ENCODE measurements at regions not wholly inside any gene's neighbourhood (a gene's known extent, or its start where the extent isn't known, plus 50 kb on each side); places are given as distances from the start of the nearest gene placed in this dataset.
"Not testable (repeated sequence)": the region's sequence is repeated elsewhere in the genome, so short reads cannot be mapped to it uniquely, and the experiment has no call there.

DNA sequence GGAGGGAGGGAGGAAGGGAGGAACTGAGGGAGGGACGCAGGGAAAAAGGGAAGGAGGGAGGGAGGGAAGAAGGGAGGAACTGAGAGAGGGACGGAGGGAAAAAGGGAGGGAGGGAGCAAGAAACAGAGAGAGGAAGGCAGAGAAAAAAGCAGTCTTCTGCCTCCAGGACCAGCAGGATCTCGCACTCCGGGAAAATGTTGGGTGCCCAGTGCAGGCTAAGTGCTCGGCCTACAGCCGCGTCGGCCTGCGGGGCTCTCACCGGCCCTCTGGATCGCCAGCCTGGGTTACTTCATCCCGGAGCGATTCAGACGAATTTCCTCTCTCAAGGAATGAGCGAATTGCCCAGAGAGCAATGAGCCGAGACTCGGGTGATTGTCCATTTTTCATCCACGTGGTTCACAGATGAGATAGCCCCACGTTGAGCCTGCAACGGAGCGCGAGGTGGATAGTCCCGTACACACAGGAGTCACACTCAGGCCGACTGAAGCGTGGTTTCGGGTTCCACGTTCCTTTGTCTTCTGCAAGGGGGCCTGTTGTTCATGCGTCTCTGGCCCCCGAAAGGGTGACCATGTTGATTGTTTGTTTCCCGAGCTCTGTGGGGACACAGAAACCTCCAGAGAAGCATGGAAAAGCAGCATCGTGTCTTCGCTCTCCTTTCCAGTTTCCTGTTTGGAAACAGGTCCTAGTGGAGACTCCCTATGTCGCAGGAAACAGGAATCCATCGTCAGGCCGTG, 1937.1 kb upstream of the DEFB115 start:
- not testable (repeated sequence) for DNase-seq

DNA sequence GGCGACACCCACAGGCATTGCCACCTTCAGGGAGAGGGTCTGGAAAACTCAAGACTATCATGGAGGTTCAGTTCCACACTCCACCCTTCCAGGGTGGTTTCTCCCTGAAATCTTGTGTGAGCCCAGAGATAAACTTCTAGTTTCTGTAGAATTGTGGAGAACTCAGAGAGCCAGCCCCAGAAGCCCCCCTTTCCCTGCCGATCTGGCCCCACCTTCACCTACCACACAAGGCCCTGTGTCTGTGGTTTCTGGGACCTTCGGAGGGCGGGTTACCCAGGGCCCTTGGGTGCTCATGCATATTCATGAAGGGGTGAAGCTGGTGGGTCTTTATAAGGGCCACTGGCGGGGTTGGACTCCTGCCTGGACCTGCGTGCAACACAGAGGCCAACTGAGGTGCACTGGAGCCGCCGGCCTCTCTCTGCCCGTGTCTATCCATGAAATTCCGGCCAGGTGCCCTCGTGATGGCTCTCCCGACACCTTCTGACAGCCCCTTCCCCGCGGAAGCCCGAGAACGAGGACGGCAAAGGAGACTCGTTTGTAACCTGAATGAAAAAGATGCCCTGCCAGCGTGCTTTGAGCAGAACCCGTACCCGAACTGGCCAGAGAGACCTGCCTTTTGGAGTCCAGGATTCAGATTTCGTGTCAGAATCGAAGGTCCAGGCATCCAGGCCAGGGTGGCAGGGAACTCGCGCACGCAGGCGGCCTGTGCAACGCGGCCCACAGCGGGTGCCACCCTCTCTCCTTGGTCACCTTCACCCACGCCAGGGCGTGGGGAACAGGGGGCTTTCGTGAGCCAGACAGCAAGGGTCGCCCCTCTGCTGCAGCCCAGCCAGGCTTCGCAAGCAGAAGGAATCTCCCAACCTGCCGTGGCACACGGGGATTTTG, 1933.6 kb upstream of the DEFB115 start:
- not testable (repeated sequence) for DNase-seq

DNA sequence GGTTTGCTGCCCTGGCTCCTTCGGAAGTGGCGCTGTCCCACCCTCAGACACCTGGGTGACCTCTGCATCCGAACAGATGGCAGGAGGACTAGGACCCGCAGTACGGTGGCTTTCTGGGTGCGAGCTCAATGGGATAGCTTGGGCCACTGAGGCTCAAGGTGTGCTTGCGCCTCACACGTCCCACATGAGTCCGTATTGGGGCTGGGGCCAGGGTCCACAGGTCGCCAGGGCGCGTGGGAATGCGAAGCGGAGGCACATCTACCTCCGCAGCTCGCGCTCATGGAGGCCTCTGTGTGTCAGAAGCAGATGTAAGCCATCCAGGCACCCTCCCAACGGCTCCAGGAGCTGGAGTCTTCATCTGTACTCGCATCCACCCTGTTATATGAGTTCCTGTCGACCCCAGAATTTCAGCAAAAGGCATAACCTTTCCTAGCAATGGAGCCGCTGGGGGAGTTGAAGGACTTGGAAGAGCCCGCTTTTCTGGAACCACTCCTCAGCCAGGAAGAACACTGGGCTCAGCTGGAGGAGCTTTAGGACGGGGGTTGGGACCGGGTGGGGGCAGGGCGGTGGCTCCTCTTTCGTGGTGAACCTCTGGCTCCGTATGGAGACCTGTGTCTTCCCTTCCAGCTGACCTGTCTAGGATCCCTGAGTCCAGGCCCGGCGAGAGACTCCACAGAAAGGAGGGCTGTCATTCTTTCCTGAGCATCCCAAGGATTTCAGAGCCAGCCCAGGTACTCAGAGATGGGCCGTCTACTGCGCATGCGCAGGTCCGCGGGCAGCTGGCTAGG, 1932.8 kb upstream of the DEFB115 start:
- DNase-seq = not testable (repeated sequence)

DNA sequence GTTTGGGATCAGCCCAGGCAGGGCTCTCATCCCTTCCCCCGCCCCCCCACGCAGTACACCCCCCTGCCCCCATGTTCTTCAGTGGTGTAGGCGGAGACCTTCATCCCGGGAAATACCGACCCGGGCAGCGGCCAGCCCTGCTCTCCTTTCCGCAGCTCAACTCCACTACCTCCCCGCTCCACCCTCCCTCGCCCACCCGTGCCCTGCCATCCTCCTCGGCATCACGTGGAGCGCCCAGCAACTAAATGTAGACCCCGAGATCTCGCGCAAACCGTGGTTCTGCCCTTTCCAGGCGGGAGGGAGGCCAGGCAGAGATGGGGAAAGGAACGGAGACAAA, 1932.2 kb upstream of the DEFB115 start:
- no peak for DNase-seq

DNA sequence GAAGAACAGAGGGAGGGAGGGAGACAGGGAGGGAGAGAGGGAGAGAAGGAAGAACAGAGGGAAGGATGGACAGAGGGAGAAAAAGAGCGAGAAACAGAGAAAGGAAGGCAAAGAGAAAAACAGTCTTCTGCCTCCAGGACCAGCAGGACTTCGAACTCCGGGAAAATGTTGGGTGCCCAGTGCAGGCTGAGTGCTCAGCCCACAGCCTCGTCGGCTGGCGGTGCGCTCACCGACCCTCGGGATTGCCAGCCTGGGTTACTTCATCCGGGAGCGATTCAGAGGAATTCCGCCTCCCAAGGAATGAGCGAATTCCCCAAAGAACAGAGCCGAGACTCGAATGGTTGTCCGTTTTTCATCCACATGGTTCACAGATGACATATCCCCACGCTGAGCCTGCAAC, 1931.7 kb upstream of the DEFB115 start:
- DNase-seq = not testable (repeated sequence)

DNA sequence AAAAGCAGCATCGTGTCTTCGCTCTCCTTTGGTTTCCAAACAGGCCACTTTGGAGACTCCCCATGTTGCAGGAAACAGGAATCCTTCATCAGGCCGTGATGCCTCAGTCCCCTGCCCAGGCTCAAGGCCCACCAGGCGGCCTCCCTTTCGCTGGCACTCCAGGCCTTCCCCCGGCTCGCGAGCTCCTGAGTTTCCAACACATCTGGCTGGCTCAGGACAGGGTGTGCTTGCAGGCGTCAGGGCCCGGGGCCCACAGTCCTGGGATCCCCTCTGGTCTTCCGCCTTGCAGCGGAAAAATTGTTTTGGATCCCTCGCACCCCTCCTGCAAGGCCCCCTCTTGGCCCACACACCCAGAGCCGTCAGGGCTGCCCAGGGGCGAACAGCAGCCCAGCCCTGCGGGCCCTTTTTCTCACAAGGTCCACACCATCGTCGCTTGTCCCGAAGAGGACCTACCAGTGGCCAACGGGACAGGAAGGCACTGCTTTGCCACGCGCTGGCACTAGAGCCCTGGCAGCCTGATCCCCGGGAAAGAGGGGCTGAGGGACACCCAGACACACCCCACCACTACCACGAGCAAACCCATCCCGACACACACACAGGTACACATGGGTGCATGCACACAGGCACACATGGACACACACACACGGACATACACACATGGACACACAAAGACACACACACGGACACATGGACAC, 1930.9 kb upstream of the DEFB115 start:
- DNase-seq = no peak

DNA sequence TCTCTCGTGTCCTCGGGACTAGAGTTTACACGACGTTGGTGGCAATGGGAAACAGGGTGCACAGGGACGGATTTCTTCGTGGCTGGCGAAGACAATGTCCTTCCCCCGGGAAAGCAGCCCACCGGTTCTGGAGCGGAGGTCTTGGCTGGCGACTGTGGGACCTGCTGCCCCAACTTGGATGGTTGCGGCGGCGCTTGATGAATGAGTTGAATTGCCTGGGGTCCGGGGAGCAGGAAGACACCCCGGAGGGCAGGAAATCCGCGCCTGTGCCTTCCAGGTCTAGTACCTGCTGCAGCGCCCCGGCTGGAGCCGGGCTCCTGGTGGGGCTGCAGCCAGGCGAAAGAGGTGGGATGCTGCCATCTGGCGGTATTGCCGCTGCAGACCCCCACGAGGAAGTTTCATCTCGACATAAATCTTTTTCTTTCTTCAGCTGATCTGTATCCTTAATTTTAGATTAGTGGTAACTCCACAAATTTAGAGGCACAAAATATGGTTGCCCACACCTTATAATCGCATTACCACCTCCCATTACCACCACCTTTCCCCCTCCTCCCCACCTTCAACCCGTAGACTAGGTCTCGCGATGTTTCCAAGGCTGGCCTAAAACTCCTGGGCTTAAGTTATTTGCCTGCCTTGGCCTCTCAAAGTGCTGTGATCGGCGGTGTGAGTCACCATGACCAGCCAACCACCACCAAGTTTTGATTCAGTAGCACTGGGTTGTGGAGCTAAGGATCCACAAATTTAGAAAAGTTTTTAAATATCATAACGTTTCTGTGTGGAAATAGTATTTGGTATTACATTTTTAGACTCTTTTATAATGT, 1929.7 kb upstream of the DEFB115 start:
- DNase-seq = not testable (repeated sequence)

DNA sequence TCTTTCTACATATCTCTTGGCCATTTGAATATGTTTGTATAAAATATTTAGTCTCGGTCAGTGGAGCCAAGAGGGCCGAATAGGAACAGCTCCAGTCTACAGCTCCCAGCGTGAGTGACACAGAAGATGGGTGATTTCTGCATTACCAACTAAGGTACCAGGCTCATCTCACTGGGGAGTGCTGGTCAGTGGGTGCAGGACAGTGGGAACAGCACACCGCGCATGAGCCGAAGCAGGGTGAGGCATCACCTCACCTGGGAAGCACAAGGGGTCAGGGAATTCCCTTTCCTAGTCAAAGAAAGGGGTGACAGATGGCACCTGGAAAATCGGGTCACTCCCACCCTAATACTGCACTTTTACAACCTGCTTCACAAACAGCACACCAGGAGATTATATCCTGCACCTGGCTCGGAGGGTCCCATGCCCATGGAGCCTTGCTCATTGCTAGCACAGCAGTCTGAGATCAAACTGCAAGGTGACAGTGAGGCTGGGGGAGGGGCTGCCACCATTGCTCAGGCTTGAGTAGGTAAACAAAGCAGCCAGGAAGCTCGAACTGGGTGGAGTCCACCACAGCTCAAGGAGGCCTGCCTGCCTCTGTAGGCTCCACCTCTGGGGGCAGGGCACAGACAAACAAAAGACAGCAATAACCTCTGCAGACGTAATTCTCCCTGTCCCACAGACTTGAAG, 1926.9 kb upstream of the DEFB115 start:
- not testable (repeated sequence) for DNase-seq

DNA sequence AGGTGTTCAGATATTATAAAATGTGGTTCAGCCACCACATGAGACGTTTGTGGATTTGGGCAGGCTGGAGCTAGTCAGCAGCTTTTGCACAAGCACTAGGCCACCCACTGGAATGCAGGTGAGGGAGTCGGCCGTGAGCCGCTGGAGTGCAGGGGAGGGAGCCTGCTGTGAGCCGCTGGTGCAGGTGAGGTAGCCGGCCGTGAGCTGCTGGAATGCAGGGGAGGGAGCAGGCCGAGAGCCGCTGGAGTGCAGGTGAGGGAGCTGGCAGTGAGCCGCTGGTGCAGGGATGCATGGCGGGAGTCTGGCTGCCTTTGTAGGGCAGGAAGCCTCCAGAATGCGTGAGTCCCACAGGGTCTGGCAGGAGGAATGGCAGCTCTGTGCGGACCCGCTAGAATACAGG, 1907.6 kb upstream of the DEFB115 start:
- no peak for DNase-seq

DNA sequence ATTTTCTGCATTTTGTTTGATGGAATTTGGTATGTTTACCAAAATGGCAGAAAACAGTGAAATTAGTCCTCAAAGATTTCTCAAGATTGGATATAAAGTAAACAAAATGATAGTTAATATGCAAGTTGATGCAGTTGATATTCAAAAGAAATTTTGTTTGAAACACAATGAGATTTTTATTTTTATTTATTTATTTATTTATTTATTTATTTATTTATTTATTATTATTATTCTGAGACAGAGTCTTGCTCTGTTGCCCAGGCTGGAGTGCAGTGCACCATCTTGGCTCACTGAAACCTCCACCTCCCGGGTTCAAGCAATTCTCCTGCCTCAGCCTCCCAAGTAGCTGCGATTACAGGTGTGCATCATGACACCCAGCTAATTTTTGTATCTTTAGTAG, 1881.5 kb upstream of the DEFB115 start:
- not testable (repeated sequence) for DNase-seq

DNA sequence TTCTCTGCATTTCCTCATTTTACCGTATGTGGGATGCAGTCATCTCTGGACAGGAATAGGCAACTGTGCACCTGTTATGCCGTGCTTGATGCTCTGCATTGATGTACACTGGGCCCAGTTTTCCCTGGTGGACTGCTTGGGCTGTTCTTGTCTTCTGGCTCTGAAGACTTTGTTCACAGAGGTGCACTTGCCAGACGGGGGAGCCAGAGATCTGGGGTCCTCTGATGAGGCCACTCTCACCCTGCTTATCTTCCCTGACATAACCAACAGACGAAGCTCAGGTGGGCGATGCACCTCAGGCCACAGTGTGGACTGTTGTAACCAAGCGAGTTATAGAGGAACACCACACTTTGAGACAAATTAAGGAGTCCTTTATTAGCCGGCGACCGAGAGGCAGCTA, 1864.6 kb upstream of the DEFB115 start:
- DNase-seq = not testable (repeated sequence)

DNA sequence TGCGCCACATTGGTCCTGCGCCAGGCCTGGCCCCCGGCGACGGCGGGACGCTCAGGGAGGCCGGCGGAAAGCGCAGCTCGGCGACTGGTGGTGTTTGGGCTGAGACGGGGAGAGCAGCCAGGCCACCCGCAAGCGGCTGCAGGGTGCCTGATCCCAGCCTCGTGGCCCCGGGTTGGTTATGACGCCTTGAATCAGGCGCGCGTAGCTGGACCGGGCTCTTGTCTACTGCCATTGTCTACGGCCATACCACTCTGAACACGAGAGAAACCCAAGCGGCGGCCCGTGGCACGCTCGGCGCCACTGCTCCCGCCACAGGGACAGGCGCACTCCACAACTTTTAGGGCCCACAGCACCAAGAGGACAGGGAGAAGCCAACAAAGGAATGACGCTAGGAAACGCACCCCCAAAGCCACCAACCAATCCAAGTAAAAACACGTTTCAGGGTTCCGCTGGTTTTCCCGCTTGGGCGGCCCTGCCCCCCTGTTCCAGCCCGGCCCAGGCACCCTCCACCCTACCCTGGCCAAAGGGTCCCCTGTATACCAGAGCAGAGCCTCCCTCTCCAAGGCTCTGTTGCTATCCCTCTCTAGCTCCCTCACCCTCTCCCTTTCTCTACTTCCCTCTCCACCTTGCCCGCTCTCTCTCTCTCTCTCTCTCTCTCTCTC, 1849.3 kb upstream of the DEFB115 start:
- DNase-seq = no peak

DNA sequence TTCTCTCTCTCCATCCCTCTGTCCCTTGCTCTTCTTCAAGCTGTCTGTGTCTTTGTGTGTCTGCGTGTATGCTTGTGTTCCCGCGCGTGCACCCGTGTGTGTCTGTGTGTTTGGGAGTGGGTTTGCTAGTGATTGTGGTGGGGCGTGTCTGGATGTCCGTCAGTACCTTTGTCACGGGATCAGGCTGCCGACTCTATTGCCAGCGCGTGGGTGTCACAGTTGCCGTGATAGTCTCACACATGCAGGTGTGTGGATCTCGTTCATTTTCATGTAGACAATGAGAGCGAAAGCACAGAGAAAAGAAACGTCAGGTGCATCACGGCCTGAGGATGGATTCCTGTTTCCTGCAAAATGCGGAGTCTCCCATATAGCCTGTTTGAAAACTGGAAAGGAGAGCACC, 1848.8 kb upstream of the DEFB115 start:
- DNase-seq = not testable (repeated sequence)

DNA sequence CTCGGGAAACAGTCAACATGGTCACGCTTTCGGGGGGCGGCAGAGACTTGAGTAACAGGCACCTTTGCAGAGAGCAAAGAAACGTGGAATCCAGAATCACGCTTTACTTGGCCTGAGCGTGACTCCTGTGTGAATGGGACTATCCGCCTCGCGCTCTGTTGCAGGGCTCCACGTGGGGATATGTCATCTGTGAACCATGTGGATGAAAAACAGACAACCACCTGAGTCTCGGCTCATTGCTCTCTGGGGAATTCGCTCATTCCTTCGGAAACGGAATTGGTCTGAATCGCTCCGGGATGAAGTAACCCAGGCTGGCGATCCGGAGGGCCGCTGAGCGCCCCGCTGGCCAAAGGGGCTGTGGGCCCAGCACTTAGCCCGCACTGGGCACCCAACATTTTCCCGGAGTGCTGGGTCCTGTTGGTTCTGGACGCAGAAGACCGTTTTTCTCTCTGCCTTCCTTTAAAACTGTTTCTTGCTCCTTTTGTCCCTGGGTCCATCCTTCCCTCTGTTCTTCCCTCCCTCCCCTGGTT, 1848.2 kb upstream of the DEFB115 start:
- DNase-seq = not testable (repeated sequence)

DNA sequence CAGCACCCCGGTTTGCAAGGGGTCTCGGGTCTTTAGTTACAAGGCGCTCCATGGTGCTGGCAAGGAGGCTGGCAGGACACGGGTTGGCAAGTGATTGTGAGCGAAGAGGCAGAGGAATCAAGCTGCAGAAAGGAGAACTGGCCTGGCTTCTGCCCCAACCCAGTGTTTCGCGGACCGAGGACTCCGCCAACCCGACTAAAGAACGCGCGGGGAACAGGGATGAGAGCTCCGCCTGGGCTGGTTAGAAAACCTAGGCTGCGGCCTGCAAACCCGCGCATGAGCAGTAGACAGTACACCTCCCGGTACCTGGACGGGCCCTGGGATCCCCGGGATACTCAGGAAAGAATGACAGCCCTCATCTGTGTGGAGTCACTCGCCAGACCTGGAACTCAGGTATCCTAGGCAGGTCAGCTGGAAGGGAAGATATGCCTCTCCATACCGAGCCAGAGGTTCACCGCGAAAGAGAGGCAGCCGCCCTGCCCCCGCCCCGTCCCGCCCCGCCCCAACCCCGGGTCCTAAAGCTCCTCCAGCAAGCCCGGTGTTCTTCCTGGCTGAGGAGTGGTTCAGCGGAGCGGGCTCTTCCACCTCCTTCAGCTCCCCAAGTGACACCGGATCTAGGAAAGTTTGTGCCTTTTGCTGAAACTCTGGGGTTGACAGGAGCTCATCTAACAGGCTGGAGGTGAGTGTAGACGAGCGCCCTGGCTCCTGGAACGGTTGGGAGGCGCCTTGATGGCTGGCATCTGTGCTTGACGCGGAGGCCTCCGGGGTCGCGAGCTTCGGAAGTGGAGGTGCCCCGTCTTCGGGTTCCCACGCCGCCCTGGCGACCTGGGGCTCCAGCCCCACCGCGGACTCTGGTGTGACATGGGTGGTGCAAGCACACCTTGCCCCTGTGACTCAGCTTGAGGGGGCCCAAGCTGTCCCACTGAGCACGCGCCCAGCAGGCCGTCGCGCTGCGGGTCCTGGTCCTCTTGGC, 1847.3 kb upstream of the DEFB115 start:
- DNase-seq = no peak

DNA sequence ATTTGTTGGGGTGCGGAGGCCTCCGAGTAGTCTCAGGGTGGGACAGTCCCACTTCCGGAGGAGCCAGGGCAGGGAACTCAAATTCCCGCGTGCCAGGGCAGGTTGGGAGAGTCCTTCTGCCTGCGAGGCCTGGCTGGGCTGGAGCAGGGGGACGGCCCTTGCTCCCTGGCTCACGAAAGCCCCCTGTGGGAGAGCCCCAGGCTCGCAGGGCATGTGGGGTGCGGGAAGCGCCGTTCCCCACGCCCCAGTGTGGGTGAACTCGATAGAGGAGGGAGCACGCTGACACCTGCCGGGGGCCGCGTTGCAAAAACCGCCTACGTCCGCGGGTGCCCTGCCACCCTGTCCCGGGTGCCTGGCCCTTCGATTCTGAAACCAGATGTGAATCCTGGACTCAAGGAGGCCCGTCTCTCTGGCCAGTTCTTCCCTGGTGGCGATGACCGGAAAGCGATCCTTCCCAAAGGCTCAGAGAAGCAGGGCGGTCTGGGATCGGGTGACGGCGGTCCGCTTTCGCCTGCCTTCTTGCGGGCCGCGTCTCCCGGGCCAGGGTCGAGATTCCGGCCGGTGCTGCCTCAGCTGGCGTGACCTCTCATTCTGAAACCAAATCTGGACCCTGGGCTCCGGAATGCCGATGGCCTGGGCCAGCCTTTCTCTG, 1846.5 kb upstream of the DEFB115 start:
- no peak for DNase-seq

DNA sequence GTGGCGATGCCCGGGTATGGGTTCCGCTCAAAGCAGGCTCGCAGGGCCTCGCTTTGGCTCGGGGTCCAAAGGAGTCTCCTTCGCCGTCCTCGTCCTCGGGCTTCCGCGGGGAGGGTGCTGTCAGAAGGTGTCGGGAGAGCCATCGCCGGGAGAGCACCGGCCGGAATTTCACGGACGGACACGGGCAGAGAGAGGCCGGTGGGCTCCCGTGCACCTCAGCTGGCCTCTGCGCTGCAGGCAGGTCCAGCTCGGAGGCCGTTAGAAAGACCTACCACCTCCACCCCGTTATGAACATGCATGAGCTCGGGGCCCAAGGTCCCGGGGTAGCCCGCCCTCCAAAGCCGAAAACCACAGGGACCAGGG, 1846.0 kb upstream of the DEFB115 start:
- not testable (repeated sequence) for DNase-seq

DNA sequence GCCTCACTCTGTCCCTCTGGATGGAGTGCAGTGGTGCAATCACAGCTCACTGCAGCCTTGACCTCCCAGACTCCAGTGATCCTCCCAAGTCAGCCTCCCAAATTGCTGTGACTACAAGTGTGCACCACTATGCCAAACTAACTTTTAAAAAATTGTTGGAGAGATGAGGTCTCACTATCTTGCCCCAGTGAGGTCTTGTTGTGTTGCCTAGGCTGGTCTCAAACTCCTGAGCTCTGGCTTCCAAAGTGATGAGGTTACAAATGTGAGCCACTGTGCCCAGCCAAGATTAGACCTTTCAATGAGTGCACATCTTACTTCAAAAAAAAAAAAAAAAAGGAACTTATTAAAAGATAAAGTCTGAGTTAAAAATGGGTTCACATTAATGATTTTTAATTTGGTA, 1838.1 kb upstream of the DEFB115 start:
- DNase-seq = no peak
